Transverse colon (tissue), 4 donors: ENCODE measurements at regions not wholly inside any gene's neighbourhood (a gene's known extent, or its start where the extent isn't known, plus 50 kb on each side); places are given as distances from the start of the nearest gene placed in this dataset.

ENCODE experiments used
- EP300 ChIP-seq: sonication (generic); formaldehyde crosslinking; IDR thresholded peaks from one replicate; pipeline ENCODE4 v1.6.1; 2017; ENCODE audit warnings: antibody characterized with exemption, low read depth
- POLR2AphosphoS5 ChIP-seq, 3 donors: sonication (generic); formaldehyde crosslinking; IDR thresholded peaks; one replicate each; pipeline ENCODE4 v1.6.1; 2016; ENCODE audit warnings: antibody characterized with exemption in 3 of 3
- TF ChIP-seq, protein P1 (sequence below), 5 experiments: fragments of 200-600 bp in 3 of 5; fragments of 450-650 bp in 2 of 5; sonication (generic) in 3 of 5; IDR thresholded peaks; 1 replicate in 2 of 5; 2 replicates in 3 of 5; pipeline ENCODE4 v1.5.1; 2016 to 2017; ENCODE audit warnings: antibody characterized with exemption in 5 of 5, inconsistent platforms in 3 of 5, mild to moderate bottlenecking in 2 of 5, moderate library complexity in 1 of 5

DNA sequence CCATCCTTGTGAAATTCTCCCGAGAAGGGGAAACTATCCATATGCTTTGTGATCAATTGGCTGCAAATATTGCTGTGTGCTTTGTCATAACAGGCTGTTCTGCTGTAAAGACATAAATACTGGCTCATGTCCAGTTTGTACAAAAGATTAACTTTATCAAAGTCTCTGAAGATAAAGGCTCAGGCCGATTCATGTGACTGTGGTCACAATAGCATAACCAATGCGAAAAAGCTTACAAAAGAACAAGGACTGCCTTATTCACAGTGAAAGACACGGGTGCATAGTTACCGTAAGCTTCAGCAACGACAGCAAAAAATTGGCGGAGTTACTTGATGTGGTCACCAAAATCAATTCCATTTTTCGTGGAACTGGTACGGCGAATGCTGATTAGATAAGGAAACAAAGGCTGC, 173.6 kb upstream of the CHRM3 start:
- TF ChIP-seq, protein P1, sequence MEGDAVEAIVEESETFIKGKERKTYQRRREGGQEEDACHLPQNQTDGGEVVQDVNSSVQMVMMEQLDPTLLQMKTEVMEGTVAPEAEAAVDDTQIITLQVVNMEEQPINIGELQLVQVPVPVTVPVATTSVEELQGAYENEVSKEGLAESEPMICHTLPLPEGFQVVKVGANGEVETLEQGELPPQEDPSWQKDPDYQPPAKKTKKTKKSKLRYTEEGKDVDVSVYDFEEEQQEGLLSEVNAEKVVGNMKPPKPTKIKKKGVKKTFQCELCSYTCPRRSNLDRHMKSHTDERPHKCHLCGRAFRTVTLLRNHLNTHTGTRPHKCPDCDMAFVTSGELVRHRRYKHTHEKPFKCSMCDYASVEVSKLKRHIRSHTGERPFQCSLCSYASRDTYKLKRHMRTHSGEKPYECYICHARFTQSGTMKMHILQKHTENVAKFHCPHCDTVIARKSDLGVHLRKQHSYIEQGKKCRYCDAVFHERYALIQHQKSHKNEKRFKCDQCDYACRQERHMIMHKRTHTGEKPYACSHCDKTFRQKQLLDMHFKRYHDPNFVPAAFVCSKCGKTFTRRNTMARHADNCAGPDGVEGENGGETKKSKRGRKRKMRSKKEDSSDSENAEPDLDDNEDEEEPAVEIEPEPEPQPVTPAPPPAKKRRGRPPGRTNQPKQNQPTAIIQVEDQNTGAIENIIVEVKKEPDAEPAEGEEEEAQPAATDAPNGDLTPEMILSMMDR (IDR thresholded peaks at IDR 0.05): no peak
- TF ChIP-seq POLR2AphosphoS5 (IDR thresholded peaks at IDR 0.05) (peak in 1 of 3 donors; percentile 6), EP300 (no peak)
